Activated CD4-positive, CD25-positive, alpha-beta regulatory T cell treated with anti-CD3 and anti-CD28 coated beads, Interleukin-2, amount 50 U/mL, for 24 hours (primary cell): ENCODE measurements at regions not wholly inside any gene's neighbourhood (a gene's known extent, or its start where the extent isn't known, plus 50 kb on each side); places are given as distances from the start of the nearest gene placed in this dataset.

Experiments used
- ATAC-seq, 2 donors: fragments of 150-1000 bp; cut with Tn5 transposase; one replicate each; pipeline ENCODE4 v1.10.0; 2021; ENCODE audit warnings: mild to moderate bottlenecking in 1 of 2, moderate library complexity in 1 of 2

- ATAC-seq, result no peak
These were observed 50.1 kb upstream of the KCNA1 start for GRCh38 chr12:4859478-4860210.
